Left lung (tissue), 4 donors: ENCODE measurements at regions not wholly inside any gene's neighbourhood (a gene's known extent, or its start where the extent isn't known, plus 50 kb on each side); places are given as distances from the start of the nearest gene placed in this dataset.

Experiments used
- ATAC-seq: fragments of 200-7000 bp; cut with Tn5 transposase; one replicate; pipeline ENCODE4 v1.9.1; 2020; ENCODE audit warnings: moderate library complexity
- DNase-seq, 4 donors: peaks; one replicate each; pipeline ENCODE4 v3.0.0-alpha.2; 2013 to 2020
- H3K27ac ChIP-seq, 2 donors: fragments of 200-600 bp; sonication (generic) in 1 of 2; one replicate each; pipeline versions ENCODE4 v1.5.0 to v1.8.0; 2020 to 2021
- H3K27me3 ChIP-seq, 2 donors: fragments of 200-600 bp; sonication (generic) in 1 of 2; one replicate each; pipeline versions ENCODE4 v1.5.0 to v1.8.0; 2020 to 2021
- H3K36me3 ChIP-seq, 2 donors: fragments of 200-600 bp; sonication (generic) in 1 of 2; one replicate each; pipeline versions ENCODE4 v1.5.0 to v1.8.0; 2020 to 2021
- H3K4me1 ChIP-seq, 2 donors: fragments of 200-600 bp; one replicate each; pipeline ENCODE4 v1.8.0; 2021
- H3K4me3 ChIP-seq, 2 donors: fragments of 200-600 bp; sonication (generic) in 1 of 2; one replicate each; pipeline versions ENCODE4 v1.5.0 to v1.8.0; 2020 to 2021; ENCODE audit warnings: mild to moderate bottlenecking in 1 of 2
- H3K9me3 ChIP-seq, 2 donors: fragments of 200-600 bp; sonication (generic) in 1 of 2; one replicate each; pipeline versions ENCODE4 v1.5.0 to v1.8.0; 2020 to 2021
- intact Hi-C, 2 donors: fragments of 100-400 bp; cut with DNase I; formaldehyde crosslinking; loops; one replicate each; pipeline versions ENCODE4 v1.11.2 to v1.14.2; 2022
- TF ChIP-seq, protein P1 (sequence below), 2 donors: fragments of 200-600 bp; sonication (generic) in 1 of 2; IDR thresholded peaks; one replicate each; pipeline versions ENCODE4 v1.5.0 to v1.8.0; 2021; ENCODE audit warnings: antibody characterized with exemption in 2 of 2
- donor health status: DM: no; HTN: yes; CAD: no.
- donor health status: DM: no; HTN: no; CAD: no.

DNA sequence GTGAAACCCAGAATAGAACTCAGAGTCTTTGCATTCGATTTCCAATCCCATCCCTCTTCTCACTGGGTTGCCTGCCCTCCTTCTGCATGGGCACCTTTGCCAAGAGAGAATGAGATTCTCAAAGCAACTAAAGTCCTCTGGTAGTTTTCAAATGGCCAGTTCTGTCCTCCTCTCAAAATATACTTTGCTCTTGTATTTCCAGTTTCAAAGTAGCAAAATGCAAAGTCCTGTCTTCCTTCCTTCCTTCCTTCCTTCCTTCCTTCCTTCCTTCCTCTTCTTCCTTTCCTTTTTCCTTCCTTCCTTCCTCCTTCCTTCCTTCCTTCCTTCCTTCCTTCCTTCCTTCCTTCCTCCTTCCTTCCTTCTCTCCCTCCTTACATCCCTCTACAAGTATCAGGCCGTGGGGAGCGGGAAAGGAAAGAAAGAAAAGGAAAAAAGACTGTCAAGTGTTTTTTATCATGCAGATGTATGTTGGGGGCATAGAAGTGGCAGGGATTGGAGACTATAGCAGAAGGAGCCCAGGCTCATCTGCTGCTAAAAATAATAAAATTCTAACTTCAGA lies 265.2 kb downstream of the CD83 start:
- DNase-seq (no peak), ATAC-seq (no peak)
- Histone ChIP-seq H3K27ac (no peak overlapping the region), H3K36me3 (no peaks in the 10 kb centered on the region), H3K9me3 (no peaks in the 10 kb centered on the region), H3K27me3 (no peaks in the 10 kb centered on the region), H3K4me3 (no peak overlapping the region), H3K4me1 (no peaks in the 10 kb centered on the region)
- intact Hi-C loops = no loop called here
- TF ChIP-seq, protein P1, sequence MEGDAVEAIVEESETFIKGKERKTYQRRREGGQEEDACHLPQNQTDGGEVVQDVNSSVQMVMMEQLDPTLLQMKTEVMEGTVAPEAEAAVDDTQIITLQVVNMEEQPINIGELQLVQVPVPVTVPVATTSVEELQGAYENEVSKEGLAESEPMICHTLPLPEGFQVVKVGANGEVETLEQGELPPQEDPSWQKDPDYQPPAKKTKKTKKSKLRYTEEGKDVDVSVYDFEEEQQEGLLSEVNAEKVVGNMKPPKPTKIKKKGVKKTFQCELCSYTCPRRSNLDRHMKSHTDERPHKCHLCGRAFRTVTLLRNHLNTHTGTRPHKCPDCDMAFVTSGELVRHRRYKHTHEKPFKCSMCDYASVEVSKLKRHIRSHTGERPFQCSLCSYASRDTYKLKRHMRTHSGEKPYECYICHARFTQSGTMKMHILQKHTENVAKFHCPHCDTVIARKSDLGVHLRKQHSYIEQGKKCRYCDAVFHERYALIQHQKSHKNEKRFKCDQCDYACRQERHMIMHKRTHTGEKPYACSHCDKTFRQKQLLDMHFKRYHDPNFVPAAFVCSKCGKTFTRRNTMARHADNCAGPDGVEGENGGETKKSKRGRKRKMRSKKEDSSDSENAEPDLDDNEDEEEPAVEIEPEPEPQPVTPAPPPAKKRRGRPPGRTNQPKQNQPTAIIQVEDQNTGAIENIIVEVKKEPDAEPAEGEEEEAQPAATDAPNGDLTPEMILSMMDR (IDR thresholded peaks at IDR 0.05) = no peak

DNA sequence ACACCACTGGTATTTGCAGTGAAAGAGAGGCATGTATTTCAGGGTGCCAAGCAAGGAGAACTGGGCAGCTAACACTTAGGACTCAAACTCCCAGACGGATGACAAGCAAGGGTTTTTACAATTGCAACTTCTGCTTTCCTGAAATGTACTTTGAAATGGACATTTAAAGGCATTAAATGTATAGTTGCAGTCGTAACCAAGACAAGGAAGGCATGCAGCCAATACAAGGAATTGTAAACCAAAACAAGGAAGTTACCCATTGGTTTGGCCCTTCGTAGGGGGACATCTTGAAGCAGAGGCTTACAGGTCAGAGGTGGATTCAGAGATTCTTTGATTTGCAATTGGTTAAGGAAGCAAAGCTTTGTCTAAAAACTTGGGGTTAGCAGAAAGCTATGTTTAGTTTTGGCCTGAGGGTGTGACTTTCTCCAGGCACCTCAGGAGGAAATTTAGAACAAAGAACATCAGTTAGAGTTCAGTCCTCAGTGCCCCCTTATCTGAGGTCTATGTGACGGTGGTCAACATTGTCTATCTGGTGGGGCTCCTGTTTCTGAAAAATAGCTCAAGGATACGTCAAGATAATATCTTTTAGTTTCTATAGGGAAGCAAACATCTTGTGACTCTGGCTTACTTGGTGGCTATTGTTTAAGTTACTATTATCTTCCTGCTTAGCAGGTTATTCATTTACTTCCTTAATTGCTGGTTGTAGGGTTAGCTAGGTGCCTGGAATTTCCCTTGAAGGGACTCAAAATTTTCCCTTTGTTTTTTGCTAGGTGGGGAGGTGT lies 266.0 kb downstream of the CD83 start:
- intact Hi-C loops = no loop called here
- TF ChIP-seq, protein P1 (IDR thresholded peaks at IDR 0.05) = no peak
- H3K27ac ChIP-seq = no peak overlapping the region
- DNase-seq = no peak
- H3K4me3 ChIP-seq = no peak overlapping the region
- no peaks in the 10 kb centered on the region for H3K9me3 ChIP-seq
- no peaks in the 10 kb centered on the region for H3K4me1 ChIP-seq
- no peaks in the 10 kb centered on the region for H3K36me3 ChIP-seq
- H3K27me3 ChIP-seq = no peaks in the 10 kb centered on the region
- ATAC-seq = no peak

- no peak overlapping the region for H3K27ac ChIP-seq
- no peaks in the 10 kb centered on the region for H3K27me3 ChIP-seq
- ATAC-seq (no peak), DNase-seq (no peak)
- H3K9me3 ChIP-seq = no peaks in the 10 kb centered on the region
- H3K4me1 ChIP-seq = no peaks in the 10 kb centered on the region
- H3K36me3 ChIP-seq = no peaks in the 10 kb centered on the region
- intact Hi-C loops = no loop called here
- TF ChIP-seq, protein P1 (IDR thresholded peaks at IDR 0.05) = no peak
- no peak overlapping the region for H3K4me3 ChIP-seq
Measured at GRCh38 chr6:14384175-14384949, 266.8 kb downstream of the CD83 start.

DNA sequence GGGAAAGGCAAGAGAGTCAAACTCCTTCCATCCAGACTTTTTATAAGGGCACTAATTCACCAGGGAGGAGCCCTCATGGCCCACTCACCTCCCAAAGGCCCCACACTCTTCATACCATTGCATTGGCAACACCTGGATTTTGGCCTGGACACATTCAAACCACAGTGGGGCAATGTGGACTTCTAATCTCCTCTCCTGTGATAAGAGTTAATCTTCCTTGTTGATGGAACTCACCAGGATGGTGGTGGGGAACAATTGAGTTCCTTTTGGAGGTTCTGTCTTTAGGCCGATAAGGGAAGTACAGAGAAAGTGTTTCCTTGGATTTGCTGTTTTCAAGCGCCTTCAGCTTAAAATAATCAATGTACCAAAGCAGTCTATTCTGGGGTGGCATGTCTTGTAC lies 268.7 kb downstream of the CD83 start:
- H3K4me1 ChIP-seq = no peaks in the 10 kb centered on the region
- ATAC-seq = no peak
- no peaks in the 10 kb centered on the region for H3K27me3 ChIP-seq
- DNase-seq = no peak
- H3K4me3 ChIP-seq = no peak overlapping the region
- H3K36me3 ChIP-seq = no peaks in the 10 kb centered on the region
- intact Hi-C loops = no loop called here
- no peak overlapping the region for H3K27ac ChIP-seq
- TF ChIP-seq, protein P1 (IDR thresholded peaks at IDR 0.05) = no peak
- no peaks in the 10 kb centered on the region for H3K9me3 ChIP-seq

DNA sequence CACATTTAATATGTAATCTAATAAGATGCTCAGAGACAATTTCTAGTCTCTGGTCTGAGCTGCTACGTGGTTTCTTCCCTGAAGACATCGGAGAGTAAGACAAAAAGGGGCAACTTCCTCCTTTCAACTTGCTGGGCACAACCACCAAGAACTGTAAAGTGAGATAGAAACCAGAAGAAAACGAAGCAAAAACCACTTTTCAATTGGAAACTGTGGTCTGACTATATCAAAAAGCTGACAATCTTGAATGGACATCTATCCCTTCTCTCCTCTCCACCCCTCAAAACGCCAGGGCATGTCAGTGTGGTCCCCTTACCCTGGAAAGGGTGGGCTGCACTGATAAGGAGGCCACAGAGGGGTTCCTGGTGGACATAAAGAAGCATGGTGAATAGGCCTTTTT lies 269.1 kb downstream of the CD83 start:
- no peaks in the 10 kb centered on the region for H3K4me1 ChIP-seq
- ATAC-seq = no peak
- no peak for DNase-seq
- no peak overlapping the region for H3K27ac ChIP-seq
- H3K36me3 ChIP-seq = no peaks in the 10 kb centered on the region
- H3K27me3 ChIP-seq = no peaks in the 10 kb centered on the region
- TF ChIP-seq, protein P1 (IDR thresholded peaks at IDR 0.05) = no peak
- H3K4me3 ChIP-seq = no peak overlapping the region
- H3K9me3 ChIP-seq = no peaks in the 10 kb centered on the region
- intact Hi-C loops = no loop called here
